Neural cell (in vitro differentiated cells): ENCODE measurements at regions not wholly inside any gene's neighbourhood (a gene's known extent, or its start where the extent isn't known, plus 50 kb on each side); places are given as distances from the start of the nearest gene placed in this dataset.

Experiments
- H2AFZ ChIP-seq: fragments of 200-600, 300-800 bp; sonication (generic), shearing (Covaris generic); 2 replicates; pipeline ENCODE4 v1.6.0; 2014; ENCODE audit warnings: low read depth, mild to moderate bottlenecking, antibody characterized with exemption, low read length, moderate library complexity
- H3F3A ChIP-seq: fragments of 200-600 bp; shearing (Covaris generic); 2 replicates; pipeline ENCODE4 v1.6.1; 2016; ENCODE audit warnings: mild to moderate bottlenecking, moderate library complexity, mixed read lengths, antibody characterized with exemption, low read length; ENCODE audit not compliant: insufficient read depth, poor library complexity, severe bottlenecking
- H3K27ac ChIP-seq: fragments of 200-600, 300-800 bp; sonication (generic), shearing (Covaris generic); 2 replicates; pipeline ENCODE4 v1.5.1; 2014; ENCODE audit warnings: mild to moderate bottlenecking, low read length, moderate library complexity
- H3K27me3 ChIP-seq: fragments of 300-800, 200-600 bp; sonication (generic), shearing (Covaris generic); 2 replicates; pipeline ENCODE4 v1.6.0; 2014; ENCODE audit warnings: mild to moderate bottlenecking, low read depth, low read length, moderate library complexity; ENCODE audit not compliant: insufficient read depth
- H3K36me3 ChIP-seq: fragments of 300-800, 200-600 bp; sonication (generic), shearing (Covaris generic); 2 replicates; pipeline ENCODE4 v1.5.1; 2014; ENCODE audit warnings: mild to moderate bottlenecking, antibody characterized with exemption, low read length, moderate library complexity; ENCODE audit not compliant: insufficient read depth
- H3K4me2 ChIP-seq: fragments of 300-800, 200-600 bp; sonication (generic), shearing (Covaris generic); 2 replicates; pipeline ENCODE4 v1.6.0; 2014; ENCODE audit warnings: mild to moderate bottlenecking, low read length
- H3K4me3 ChIP-seq: fragments of 300-800, 200-600 bp; sonication (generic), shearing (Covaris generic); 2 replicates; pipeline ENCODE4 v1.5.1; 2014; ENCODE audit warnings: mild to moderate bottlenecking, low read length, moderate library complexity
- H3K79me2 ChIP-seq: fragments of 200-600 bp; shearing (Covaris generic); replicated peaks from 2 replicates; pipeline ENCODE4 v1.6.0; 2014; ENCODE audit warnings: mild to moderate bottlenecking, low read length, moderate library complexity; ENCODE audit not compliant: insufficient read depth
- H3K9ac ChIP-seq: fragments of 300-800, 200-600 bp; sonication (generic), shearing (Covaris generic); 2 replicates; pipeline ENCODE4 v1.6.1; 2016; ENCODE audit warnings: mild to moderate bottlenecking, low read length, mixed read lengths
- H3K9me2 ChIP-seq: fragments of 200-600 bp; shearing (Covaris generic); 2 replicates; pipeline ENCODE4 v1.6.1; 2016; ENCODE audit warnings: mild to moderate bottlenecking, low read length, mixed read lengths; ENCODE audit not compliant: insufficient read depth
- H3K9me3 ChIP-seq: fragments of 200-600, 300-800 bp; sonication (generic), shearing (Covaris generic); 2 replicates; pipeline ENCODE4 v1.6.1; 2016; ENCODE audit warnings: mild to moderate bottlenecking, mixed run types, low read length, moderate library complexity, mixed read lengths
- H4K20me1 ChIP-seq: fragments of 200-600 bp; shearing (Covaris generic); 2 replicates; pipeline ENCODE4 v1.6.1; 2016; ENCODE audit warnings: mild to moderate bottlenecking, mixed run types; ENCODE audit not compliant: insufficient read depth
- CTCF ChIP-seq: fragments of 450-650 bp; IDR thresholded peaks from 2 replicates; pipeline ENCODE4 v1.5.1; 2014; ENCODE audit warnings: antibody characterized with exemption, mild to moderate bottlenecking, moderate library complexity; ENCODE audit not compliant: poor library complexity, severe bottlenecking
- EP300 ChIP-seq: fragments of 450-650 bp; conservative IDR thresholded peaks from 2 replicates; pipeline ENCODE4 v1.6.1; 2014; ENCODE audit warnings: antibody characterized with exemption, mild to moderate bottlenecking, moderate library complexity; ENCODE audit not compliant: poor library complexity, severe bottlenecking
- EZH2 ChIP-seq: fragments of 200-600, 300-800 bp; shearing (Covaris generic), sonication (generic); IDR thresholded peaks from 2 replicates; pipeline ENCODE4 v1.6.1; 2014; ENCODE audit warnings: antibody characterized with exemption, low read length, borderline replicate concordance, mild to moderate bottlenecking; ENCODE audit not compliant: insufficient read depth, poor library complexity, severe bottlenecking
- MXI1 ChIP-seq: fragments of 450-650 bp; conservative IDR thresholded peaks from 2 replicates; pipeline ENCODE4 v1.6.1; 2014; ENCODE audit warnings: antibody characterized with exemption, mild to moderate bottlenecking; ENCODE audit not compliant: poor library complexity, severe bottlenecking
- POLR2AphosphoS5 ChIP-seq: IDR thresholded peaks from 2 replicates; pipeline ENCODE4 v1.6.1; 2012
- RAD21 ChIP-seq: fragments of 450-650 bp; conservative IDR thresholded peaks from 2 replicates; pipeline ENCODE4 v1.6.1; 2014; ENCODE audit warnings: antibody characterized with exemption, mild to moderate bottlenecking, moderate library complexity
- REST ChIP-seq: IDR thresholded peaks from 2 replicates; pipeline ENCODE4 v1.6.1; 2012; ENCODE audit warnings: borderline replicate concordance
- SMC3 ChIP-seq: fragments of 450-650 bp; conservative IDR thresholded peaks from 2 replicates; pipeline ENCODE4 v1.6.1; 2014; ENCODE audit warnings: antibody characterized with exemption, mild to moderate bottlenecking, moderate library complexity; ENCODE audit not compliant: poor library complexity
- TAF1 ChIP-seq: IDR thresholded peaks from 2 replicates; pipeline ENCODE4 v1.6.1; 2012; ENCODE audit warnings: low read depth

GRCh38 chr1:195238313-195238712 lies 1369.9 kb downstream of the KCNT2 start:
- H3K9ac ChIP-seq, result no peak overlapping the region
- H3K79me2 ChIP-seq, result no peaks in the 10 kb centered on the region
- no peak overlapping the region for H3K4me3 ChIP-seq
- H2AFZ ChIP-seq, result no peak overlapping the region
- H3K27me3 ChIP-seq, result no peaks in the 10 kb centered on the region
- H3K9me3 ChIP-seq, result no peaks in the 10 kb centered on the region
- no peak overlapping the region for H3K27ac ChIP-seq
- H4K20me1 ChIP-seq, result no peaks in the 10 kb centered on the region
- no peaks in the 10 kb centered on the region for H3K9me2 ChIP-seq
- no peaks in the 10 kb centered on the region for H3F3A ChIP-seq
- TF ChIP-seq TAF1, result no peak
- no peak for TF ChIP-seq POLR2AphosphoS5
- no peak for TF ChIP-seq EP300
- TF ChIP-seq EZH2, result no peak
- TF ChIP-seq MXI1, result no peak
- no peak for TF ChIP-seq CTCF
- no peak for TF ChIP-seq RAD21
- TF ChIP-seq REST, result no peak
- no peak for TF ChIP-seq SMC3
- no peaks in the 10 kb centered on the region for H3K36me3 ChIP-seq
- H3K4me2 ChIP-seq, result no peak overlapping the region

GRCh38 chr1:195236991-195237889 lies 1371.0 kb downstream of the KCNT2 start:
- Histone ChIP-seq H4K20me1 (no peaks in the 10 kb centered on the region), H3K4me2 (no peak overlapping the region), H3K9me2 (no peaks in the 10 kb centered on the region), H3K9ac (no peak overlapping the region), H3F3A (no peaks in the 10 kb centered on the region), H3K27me3 (no peaks in the 10 kb centered on the region), H3K4me3 (no peak overlapping the region), H3K36me3 (no peaks in the 10 kb centered on the region), H2AFZ (no peak overlapping the region), H3K27ac (no peak overlapping the region), H3K9me3 (no peaks in the 10 kb centered on the region), H3K79me2 (no peaks in the 10 kb centered on the region)
- TF ChIP-seq EZH2 (no peak), SMC3 (no peak), EP300 (no peak), POLR2AphosphoS5 (no peak), REST (no peak), CTCF (no peak), TAF1 (no peak), RAD21 (no peak), MXI1 (no peak)
